ENCODE measurements at regions not wholly inside any gene's neighbourhood (a gene's known extent, or its start where the extent isn't known, plus 50 kb on each side); places are given as distances from the start of the nearest gene placed in this dataset.

DNA sequence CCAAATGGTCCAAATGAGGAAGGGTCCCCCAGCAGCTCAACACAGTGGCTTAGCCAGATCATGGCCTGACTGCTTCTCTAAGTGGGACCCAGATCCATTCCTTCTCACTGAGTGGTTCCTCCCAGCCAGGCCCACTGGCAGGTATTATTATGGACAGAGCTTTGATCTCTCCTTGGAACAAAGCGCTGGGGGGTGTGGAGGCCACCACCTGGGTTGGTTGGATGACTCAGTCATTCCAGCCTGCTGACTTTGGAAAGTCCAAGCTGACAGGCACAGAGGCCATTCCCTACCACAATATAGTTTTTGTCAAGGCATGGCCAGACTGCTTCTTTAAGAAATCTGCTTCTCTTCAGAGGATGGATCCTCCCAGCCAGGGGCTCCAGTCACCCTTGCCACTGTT lies 341.1 kb downstream of the BTG1 start:
- no peak for DNase-seq (ENCODE audit: low read depth in 2 of 2)

GRCh38 chr12:91801048-91801447 lies 344.6 kb downstream of the BTG1 start:
- DNase-seq (ENCODE audit: low read depth in 2 of 2): no peak

DNA sequence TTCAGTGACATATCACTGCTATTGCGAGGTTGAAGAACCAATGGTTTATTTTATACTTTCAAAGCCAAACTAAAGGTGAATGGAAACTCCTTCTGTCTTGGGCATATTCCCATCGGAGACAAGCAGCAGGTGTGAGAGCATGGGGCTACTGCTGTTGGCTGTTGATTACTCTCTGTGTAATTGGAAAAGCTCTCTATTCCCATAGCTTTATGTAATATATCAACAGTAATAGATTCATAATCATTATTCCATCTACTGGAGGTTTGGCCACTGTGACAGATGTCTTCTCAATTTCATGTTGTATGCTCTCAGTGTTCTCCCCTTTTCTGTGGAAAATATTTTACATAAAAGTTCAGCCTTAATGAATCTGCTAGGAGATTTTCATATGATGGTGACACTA lies 352.0 kb downstream of the BTG1 start:
- DNase-seq (ENCODE audit: low read depth in 2 of 2): no peak

GRCh38 chr12:91792597-91792996 lies 353.0 kb downstream of the BTG1 start:
- DNase-seq (ENCODE audit: low read depth in 2 of 2): no peak

DNA sequence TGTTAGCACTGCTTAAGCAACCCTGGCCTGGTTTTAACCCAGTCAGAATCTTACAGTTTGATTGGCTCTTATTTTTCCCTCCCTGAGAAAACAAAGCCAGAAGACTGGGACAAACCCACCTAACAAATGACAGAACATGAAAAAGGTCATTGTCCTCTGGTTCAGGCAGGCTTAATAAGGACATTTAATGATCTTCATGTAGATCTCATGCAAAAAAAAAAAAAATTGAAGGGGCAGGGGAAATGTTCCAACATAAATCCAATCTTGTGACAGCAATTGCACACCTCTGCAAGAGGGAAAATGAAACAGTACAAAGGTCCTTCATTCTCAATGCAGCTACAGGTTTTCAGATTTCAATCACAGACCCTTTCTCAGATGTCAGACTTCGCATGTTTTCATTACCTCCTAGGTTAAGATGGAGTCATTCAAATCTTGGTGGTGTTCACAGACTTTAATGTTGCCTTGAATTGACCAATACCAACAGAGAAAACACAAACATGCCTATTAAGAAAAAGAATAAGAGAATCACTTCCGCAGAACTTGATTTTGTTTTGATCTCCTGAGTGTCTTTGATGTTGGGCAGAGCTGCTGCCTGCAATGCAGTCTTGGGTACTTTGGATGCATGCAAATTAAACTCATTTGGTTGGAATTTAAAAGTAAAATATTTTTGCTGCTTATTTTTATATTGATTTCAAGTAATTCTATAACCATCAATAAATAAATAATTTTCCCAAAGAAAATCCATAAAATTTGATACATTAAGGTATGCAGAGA lies 359.0 kb downstream of the BTG1 start:
- no peak for DNase-seq (ENCODE audit: low read depth in 2 of 2)

DNA sequence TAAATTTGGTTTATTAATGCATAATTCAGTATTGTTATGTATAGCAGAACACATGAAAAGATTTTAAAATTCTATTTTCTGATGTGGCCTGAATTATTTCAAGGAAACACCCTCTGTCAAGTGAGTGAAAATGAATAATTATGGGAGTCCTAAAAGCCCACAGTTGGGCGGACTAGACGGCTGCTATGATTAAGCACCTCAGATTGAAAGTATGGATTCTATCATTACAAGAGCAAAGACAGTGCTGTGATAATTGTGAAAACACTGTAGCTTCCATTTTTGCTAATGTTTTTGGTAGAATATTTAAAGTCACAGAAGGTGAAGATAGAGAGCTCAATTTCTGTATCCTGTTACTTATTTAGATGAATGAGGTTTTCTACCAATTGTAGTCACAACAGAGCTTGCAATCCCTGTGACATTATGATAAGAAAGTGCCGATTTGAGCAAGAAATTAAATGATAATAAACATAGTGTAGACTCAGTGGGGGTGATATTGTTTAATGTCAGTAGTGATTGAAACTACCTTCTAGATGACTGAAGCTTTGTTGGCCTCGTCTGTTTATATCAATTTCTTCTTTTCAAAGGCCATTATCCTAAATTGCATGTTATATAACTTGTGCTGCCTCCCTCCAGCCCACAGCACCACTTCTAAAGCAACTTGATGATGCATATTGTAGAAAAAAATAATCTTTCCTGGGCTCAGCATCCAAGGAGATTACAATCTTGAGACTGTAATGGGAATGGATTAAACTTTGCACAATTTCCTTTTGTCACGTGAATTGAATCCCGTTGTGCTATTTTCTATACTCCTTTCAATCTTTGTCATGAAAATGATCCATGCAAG lies 359.8 kb downstream of the BTG1 start:
- DNase-seq (ENCODE audit: low read depth in 2 of 2): no peak

- no peak for DNase-seq (ENCODE audit: low read depth in 2 of 2)
Measured at GRCh38 chr12:91781114-91781513, 364.5 kb downstream of the BTG1 start.

DNA sequence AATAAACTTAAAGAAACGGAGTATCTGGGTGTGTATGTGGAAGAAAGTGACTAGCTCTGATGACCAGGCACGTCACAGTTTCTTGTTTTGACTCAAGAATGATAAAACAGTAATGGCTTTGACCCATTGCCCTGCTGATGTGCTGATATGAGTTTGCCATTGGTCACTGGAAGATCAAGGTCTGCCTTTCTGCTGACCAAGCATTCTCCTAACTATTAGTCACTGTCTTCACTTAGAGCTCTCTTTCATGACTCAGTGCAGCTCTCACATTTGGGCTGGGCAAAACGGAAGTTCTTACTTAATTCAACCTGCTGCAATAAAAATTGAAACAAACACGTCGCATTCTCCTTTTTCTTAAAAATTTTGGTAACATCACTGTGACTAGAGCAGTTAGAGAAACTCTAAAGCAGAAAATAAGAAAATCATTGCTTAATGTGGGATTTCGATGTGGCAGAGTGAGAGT lies 366.7 kb downstream of the BTG1 start:
- peak; percentile 21 to 38 for DNase-seq (ENCODE audit: low read depth in 2 of 2)

- DNase-seq (ENCODE audit: low read depth in 2 of 2): no peak
Measured at GRCh38 chr12:91778091-91778832, 367.4 kb downstream of the BTG1 start.

DNA sequence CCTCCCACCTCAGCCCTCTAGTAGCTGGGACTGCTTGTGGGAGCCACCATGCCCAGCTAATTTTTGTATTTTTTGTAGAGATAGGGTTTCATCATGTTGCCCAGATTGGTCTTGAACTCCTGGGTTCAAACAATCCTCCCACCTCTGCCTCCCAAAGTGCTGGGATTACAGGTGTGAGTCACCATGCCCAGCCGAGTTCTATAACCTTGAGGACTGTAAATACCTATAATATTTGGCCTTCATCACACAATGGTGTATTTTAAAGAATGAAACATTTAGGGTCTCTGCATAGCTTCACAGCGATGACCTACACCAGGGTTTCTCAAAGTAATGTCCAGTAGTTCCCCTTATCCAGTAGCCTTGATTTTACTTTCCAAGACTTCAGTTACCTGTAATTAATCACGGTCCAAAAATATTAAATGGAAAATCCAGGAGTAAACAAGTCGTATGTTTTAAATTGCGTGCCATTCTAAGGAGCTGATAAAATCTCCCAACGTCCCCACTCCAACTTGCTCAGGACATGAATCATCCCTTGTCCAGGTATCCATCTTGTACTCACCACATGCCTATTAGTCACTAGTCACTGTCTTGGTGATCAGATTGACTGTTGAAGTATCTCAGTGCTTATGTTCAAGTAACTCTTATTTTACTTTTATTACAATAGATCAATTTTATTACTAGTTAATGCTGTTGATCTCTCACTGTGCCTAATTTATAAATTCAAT lies 368.2 kb downstream of the BTG1 start:
- DNase-seq (ENCODE audit: low read depth in 2 of 2): no peak

- no peak for DNase-seq (ENCODE audit: low read depth in 2 of 2)
Measured at GRCh38 chr12:91774434-91774921, 371.2 kb downstream of the BTG1 start.

DNA sequence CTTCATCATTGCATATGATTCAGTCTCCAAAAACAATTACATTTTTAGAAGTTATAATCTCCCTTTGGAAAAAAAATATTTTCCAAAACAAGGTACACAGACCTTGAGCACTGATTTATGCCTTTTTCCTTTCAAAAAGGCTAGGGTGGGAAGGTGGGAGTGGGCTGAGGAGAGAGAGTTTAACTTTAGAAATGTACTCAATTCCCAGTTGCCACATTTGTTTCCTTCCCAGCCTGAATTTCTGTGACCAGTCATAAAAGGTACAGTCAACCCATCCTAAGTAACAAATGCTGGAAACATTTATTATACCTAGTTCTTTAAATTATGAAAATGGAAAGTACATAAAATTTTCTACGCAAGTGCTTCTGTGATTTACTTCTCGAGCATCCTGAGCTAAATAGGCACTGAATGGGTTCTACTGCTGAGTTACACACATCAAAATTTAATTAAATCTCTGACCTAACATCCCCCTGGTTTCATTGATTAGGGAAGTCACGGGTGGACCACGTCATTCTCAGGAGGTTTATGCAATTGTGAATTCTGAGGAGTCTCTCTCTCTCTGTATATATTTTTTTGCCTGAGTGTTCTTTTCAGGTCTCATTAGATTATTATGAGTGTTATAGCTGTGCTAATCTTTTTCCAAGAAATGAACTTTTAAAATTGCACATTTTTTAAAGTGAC lies 371.8 kb downstream of the BTG1 start:
- DNase-seq (ENCODE audit: low read depth in 2 of 2): no peak

GRCh38 chr12:91772411-91772810 lies 373.2 kb downstream of the BTG1 start:
- DNase-seq (ENCODE audit: low read depth in 2 of 2): no peak

DNA sequence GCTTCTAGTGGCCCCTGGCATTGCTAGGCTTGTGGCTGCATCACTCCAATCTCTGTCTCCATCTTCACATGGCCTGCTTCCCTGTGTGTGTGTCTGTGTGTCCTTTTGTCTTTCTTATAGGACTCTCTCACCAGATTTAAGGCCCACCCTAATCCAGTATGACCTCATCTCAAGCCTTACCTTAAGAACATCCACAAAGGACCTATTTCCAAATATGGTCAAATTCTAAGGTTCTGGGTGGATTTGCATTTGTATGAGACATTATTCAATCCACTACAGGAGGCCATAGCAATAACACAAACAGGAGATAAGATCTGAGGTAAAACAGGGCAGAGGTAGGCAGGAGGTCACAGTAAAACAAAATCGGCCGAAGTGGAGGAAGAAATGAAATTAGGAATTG lies 375.9 kb downstream of the BTG1 start:
- no peak for DNase-seq (ENCODE audit: low read depth in 2 of 2)

DNA sequence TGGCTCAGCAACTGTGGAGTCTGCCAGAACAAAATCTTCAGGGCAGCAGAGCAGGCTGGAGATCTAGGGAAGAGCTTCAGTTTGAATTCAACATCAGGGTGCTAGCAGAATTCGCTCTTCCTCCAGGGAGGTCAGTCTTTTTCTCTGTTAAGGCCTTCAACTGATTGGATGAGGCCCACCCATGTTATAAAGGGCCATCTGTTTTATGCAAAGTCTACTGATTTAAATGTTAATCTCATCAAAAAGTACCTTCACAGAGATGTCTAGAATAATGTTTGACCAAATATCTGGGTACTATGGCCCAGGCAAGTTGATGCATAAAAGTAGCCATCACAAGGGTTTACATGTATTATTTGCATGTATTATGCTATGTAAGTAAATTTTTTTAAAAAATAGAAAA lies 378.4 kb downstream of the BTG1 start:
- no peak for DNase-seq (ENCODE audit: low read depth in 2 of 2)

GRCh38 chr12:91766454-91766853 lies 379.2 kb downstream of the BTG1 start:
- DNase-seq (ENCODE audit: low read depth in 2 of 2): no peak

- DNase-seq (ENCODE audit: low read depth in 2 of 2): no peak
Measured at GRCh38 chr12:91763654-91764370, 381.8 kb downstream of the BTG1 start.

GRCh38 chr12:91753649-91754048 lies 392.0 kb downstream of the BTG1 start:
- DNase-seq (ENCODE audit: low read depth in 2 of 2): no peak

DNA sequence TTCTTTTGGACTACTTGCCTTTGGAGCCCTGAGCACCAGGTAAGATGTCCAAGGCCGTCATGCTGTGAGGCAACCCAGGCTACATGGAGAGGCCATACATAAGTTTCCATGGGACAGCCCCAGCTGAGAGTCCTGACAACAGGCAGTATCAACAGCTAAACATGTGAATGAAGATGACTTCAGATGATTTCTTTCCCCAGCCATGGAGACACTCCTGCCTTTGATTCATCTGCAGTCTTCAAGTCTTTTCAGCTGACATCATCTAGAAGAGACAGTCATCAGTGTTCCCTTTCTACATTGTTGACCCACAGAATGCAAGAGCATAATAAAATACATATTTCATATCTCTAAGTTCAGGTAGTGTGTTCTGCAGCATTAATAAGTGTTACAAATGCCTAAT lies 398.7 kb downstream of the BTG1 start:
- DNase-seq (ENCODE audit: low read depth in 2 of 2): no peak

- DNase-seq (ENCODE audit: low read depth in 2 of 2): no peak
Measured at GRCh38 chr12:91744597-91744996, 401.0 kb downstream of the BTG1 start.

All from stimulated activated CD8-positive, alpha-beta memory T cell treated with anti-CD3 and anti-CD28 coated beads, Interleukin-7, amount 100 ng/mL, for 4 hours (primary cell).